HepG2 (cell line): ENCODE measurements at regions not wholly inside any gene's neighbourhood (a gene's known extent, or its start where the extent isn't known, plus 50 kb on each side); places are given as distances from the start of the nearest gene placed in this dataset.
A peak's percentile ranks its signal among the peaks of the same experiment; 100 is the strongest.

Experiments used
- ARID4A ChIP-seq: sonication (generic); formaldehyde crosslinking; IDR thresholded peaks from 2 replicates; pipeline ENCODE4 v1.5.0; 2020; ENCODE audit warnings: mild to moderate bottlenecking, missing genetic modification reagents, borderline replicate concordance
- ASH2L ChIP-seq: fragments of 300-600, 200-600 bp; sonication (generic); IDR thresholded peaks from 2 replicates; pipeline ENCODE4 v1.7.0; 2017; ENCODE audit warnings: low read depth, mild to moderate bottlenecking, moderate library complexity, mixed read lengths, low read length; ENCODE audit not compliant: insufficient read length
- ATM ChIP-seq: fragments of 450-650 bp; IDR thresholded peaks from 2 replicates; pipeline ENCODE4 v1.7.1; 2017; ENCODE audit warnings: mild to moderate bottlenecking, borderline replicate concordance
- CBX5 ChIP-seq: sonication (generic); formaldehyde crosslinking; IDR thresholded peaks from 2 replicates; pipeline ENCODE4 v1.4.0; 2020; ENCODE audit warnings: missing genetic modification reagents, borderline replicate concordance
- HDAC2 ChIP-seq: sonication (generic); formaldehyde crosslinking; IDR thresholded peaks from 2 replicates; pipeline ENCODE4 v1.4.0; 2020; ENCODE audit warnings: missing genetic modification reagents
- NCOA1 ChIP-seq: sonication (generic); formaldehyde crosslinking; IDR thresholded peaks from 2 replicates; pipeline ENCODE4 v1.9.0; 2021; ENCODE audit warnings: missing genetic modification reagents
- PBX3 ChIP-seq: sonication (generic); formaldehyde crosslinking; IDR thresholded peaks from 2 replicates; pipeline ENCODE4 v1.8.1; 2023; ENCODE audit warnings: missing genetic modification reagents, inconsistent platforms, borderline replicate concordance
- PITX1 ChIP-seq: sonication (generic); formaldehyde crosslinking; IDR thresholded peaks from 2 replicates; pipeline ENCODE4 v1.5.1; 2020; ENCODE audit warnings: mild to moderate bottlenecking, missing genetic modification reagents
- STAG1 ChIP-seq: sonication (generic); formaldehyde crosslinking; IDR thresholded peaks from 2 replicates; pipeline ENCODE4 v1.4.0; 2020; ENCODE audit warnings: missing genetic modification reagents
- TFDP1 ChIP-seq: IDR thresholded peaks from 2 replicates; pipeline ENCODE4 v1.6.1; 2016; ENCODE audit warnings: missing compliant biosample characterization, missing genetic modification reagents, borderline replicate concordance
- THYN1 ChIP-seq: sonication (generic); formaldehyde crosslinking; IDR thresholded peaks from 2 replicates; pipeline ENCODE4 v1.8.1; 2023; ENCODE audit warnings: low read depth, mild to moderate bottlenecking, moderate library complexity, missing genetic modification reagents, borderline replicate concordance
- ZNF232 ChIP-seq: sonication (generic); formaldehyde crosslinking; IDR thresholded peaks from 2 replicates; pipeline ENCODE4 v1.4.0; 2020; ENCODE audit warnings: missing genetic modification reagents, borderline replicate concordance
- ZNF430 ChIP-seq: sonication (generic); formaldehyde crosslinking; IDR thresholded peaks from 2 replicates; pipeline ENCODE4 v1.9.0; 2021; ENCODE audit warnings: mild to moderate bottlenecking, missing genetic modification reagents
- ZNF567 ChIP-seq: sonication (generic); formaldehyde crosslinking; IDR thresholded peaks from 2 replicates; pipeline ENCODE4 v1.8.1; 2023; ENCODE audit warnings: mild to moderate bottlenecking, missing genetic modification reagents, borderline replicate concordance
- ZNF576 ChIP-seq: sonication (generic); formaldehyde crosslinking; IDR thresholded peaks from 2 replicates; pipeline ENCODE4 v1.4.0; 2020; ENCODE audit warnings: mild to moderate bottlenecking, missing genetic modification reagents
- ZNF644 ChIP-seq: IDR thresholded peaks from 2 replicates; pipeline ENCODE4 v1.6.1; 2016; ENCODE audit warnings: low read depth
- ZNF766 ChIP-seq: sonication (generic); formaldehyde crosslinking; IDR thresholded peaks from 2 replicates; pipeline ENCODE4 v1.5.0; 2020; ENCODE audit warnings: missing genetic modification reagents, borderline replicate concordance
- TF ChIP-seq, protein P1 (sequence below): sonication (generic); formaldehyde crosslinking; IDR thresholded peaks from 2 replicates; pipeline ENCODE4 v1.4.0; 2020; ENCODE audit warnings: missing genetic modification reagents, borderline replicate concordance

DNA sequence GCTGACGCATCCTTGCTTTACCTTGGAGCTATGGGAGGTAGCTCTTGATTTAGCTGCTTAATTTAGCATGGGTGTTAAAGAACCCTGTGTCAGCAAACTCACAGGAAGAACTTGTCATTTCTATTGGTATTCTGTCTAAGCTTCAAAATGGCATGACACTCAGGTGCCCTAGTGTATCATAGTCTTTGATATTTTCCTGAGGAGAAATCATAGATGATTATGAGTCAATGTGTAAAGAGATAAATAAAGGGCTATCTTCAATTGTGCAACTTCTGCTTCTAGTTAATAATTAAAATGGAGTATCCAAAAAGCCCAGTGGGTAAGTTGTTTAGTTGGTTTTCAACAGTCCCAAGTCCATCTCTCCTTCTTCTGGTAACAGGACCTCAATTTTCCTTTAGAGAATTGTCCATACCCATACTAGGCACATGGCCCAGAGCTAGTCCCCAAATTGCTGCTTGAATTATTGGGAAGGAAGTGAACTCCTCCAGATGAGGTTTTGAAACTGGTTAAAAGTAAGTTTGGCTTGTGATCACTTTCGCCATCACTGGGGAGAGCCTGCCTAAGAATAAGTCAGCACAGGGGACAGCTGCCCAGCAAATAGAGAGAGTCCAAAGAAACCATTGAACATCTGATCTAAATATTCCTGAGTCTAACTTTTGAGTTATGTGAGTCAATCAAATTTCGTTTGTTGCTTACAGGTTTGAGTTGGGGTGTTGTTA, 169.0 kb upstream of the PHYHIPL start (continued):
- TF ChIP-seq, protein P1, sequence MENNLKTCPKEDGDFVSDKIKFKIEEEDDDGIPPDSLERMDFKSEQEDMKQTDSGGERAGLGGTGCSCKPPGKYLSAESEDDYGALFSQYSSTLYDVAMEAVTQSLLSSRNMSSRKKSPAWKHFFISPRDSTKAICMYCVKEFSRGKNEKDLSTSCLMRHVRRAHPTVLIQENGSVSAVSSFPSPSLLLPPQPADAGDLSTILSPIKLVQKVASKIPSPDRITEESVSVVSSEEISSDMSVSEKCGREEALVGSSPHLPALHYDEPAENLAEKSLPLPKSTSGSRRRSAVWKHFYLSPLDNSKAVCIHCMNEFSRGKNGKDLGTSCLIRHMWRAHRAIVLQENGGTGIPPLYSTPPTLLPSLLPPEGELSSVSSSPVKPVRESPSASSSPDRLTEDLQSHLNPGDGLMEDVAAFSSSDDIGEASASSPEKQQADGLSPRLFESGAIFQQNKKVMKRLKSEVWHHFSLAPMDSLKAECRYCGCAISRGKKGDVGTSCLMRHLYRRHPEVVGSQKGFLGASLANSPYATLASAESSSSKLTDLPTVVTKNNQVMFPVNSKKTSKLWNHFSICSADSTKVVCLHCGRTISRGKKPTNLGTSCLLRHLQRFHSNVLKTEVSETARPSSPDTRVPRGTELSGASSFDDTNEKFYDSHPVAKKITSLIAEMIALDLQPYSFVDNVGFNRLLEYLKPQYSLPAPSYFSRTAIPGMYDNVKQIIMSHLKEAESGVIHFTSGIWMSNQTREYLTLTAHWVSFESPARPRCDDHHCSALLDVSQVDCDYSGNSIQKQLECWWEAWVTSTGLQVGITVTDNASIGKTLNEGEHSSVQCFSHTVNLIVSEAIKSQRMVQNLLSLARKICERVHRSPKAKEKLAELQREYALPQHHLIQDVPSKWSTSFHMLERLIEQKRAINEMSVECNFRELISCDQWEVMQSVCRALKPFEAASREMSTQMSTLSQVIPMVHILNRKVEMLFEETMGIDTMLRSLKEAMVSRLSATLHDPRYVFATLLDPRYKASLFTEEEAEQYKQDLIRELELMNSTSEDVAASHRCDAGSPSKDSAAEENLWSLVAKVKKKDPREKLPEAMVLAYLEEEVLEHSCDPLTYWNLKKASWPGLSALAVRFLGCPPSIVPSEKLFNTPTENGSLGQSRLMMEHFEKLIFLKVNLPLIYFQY (CRISPR knock-in tag) = peak; percentile 44; the same call in 1 of the 2 replicates
- TF ChIP-seq ATM (no peak), HDAC2 (CRISPR knock-in tag) (peak; percentile 35; the same call in 1 of the 2 replicates), ZNF567 (CRISPR knock-in tag) (no peak), STAG1 (CRISPR knock-in tag) (peak; percentile 27), THYN1 (no peak), CBX5 (CRISPR knock-in tag) (no peak), TFDP1 (CRISPR knock-in tag) (peak; percentile 29; the same call in 1 of the 2 replicates), ARID4A (CRISPR knock-in tag) (no peak), ZNF576 (CRISPR knock-in tag) (no peak), PITX1 (no peak), ASH2L (peak; percentile 87), ZNF766 (CRISPR knock-in tag) (no peak), ZNF232 (CRISPR knock-in tag) (peak; percentile 6; the same call in 1 of the 2 replicates), ZNF644 (CRISPR knock-in tag) (peak; percentile 81), NCOA1 (CRISPR knock-in tag) (no peak), PBX3 (no peak), ZNF430 (CRISPR knock-in tag) (no peak)
